ENCODE measurements at regions not wholly inside any gene's neighbourhood (a gene's known extent, or its start where the extent isn't known, plus 50 kb on each side); places are given as distances from the start of the nearest gene placed in this dataset.

DNA sequence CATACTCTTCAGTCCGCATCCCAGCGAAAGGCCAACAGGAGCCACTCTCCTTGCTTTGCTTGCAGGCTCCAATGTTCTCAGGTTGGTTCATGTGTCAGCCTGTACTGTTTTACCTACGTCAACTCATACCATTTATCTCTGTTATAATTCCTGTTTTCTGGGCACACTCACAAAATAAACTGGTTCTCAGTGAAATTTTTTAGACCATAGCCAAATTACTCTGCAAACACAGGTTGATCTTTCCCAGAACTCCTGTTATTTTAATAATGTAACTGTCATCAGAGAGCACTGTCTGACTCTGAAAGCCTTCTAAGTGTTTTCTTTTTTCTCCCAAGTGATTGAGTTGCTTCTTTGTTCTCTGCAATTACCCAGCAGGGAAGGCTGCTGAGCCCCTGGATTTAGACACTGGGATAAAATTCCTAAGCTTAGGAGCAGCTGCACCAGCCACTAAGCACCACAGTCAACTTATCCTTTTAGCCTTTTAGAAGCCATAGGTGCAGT, 111.6 kb upstream of the PIEZO2 start:
- Histone ChIP-seq H3K27me3 (ENCODE audit: low read length) (no peaks in the 10 kb centered on the region), H3K27ac (ENCODE audit: low read depth, low read length) (no peak overlapping the region), H2AFZ (ENCODE audit: low read depth, low read length, severe bottlenecking) (no peak overlapping the region), H3K4me3 (ENCODE audit: insufficient read depth, low read length, poor library complexity, severe bottlenecking) (no peak overlapping the region), H3K9me3 (ENCODE audit: insufficient read depth, low read length) (no peaks in the 10 kb centered on the region), H3K4me2 (ENCODE audit: low read depth, low read length, poor library complexity, severe bottlenecking) (no peak overlapping the region), H3K9ac (ENCODE audit: low read length) (no peak overlapping the region), H4K20me1 (ENCODE audit: low read depth, low read length) (no peaks in the 10 kb centered on the region), H3F3A (ENCODE audit: insufficient read depth) (no peaks in the 10 kb centered on the region), H3K36me3 (ENCODE audit: low read length) (no peaks in the 10 kb centered on the region), H3K79me2 (ENCODE audit: insufficient read depth, low read length) (no peaks in the 10 kb centered on the region), H3K9me2 (replicated peaks; ENCODE audit: insufficient read depth, low read length) (no peaks in the 10 kb centered on the region)
- TF ChIP-seq, protein P1, sequence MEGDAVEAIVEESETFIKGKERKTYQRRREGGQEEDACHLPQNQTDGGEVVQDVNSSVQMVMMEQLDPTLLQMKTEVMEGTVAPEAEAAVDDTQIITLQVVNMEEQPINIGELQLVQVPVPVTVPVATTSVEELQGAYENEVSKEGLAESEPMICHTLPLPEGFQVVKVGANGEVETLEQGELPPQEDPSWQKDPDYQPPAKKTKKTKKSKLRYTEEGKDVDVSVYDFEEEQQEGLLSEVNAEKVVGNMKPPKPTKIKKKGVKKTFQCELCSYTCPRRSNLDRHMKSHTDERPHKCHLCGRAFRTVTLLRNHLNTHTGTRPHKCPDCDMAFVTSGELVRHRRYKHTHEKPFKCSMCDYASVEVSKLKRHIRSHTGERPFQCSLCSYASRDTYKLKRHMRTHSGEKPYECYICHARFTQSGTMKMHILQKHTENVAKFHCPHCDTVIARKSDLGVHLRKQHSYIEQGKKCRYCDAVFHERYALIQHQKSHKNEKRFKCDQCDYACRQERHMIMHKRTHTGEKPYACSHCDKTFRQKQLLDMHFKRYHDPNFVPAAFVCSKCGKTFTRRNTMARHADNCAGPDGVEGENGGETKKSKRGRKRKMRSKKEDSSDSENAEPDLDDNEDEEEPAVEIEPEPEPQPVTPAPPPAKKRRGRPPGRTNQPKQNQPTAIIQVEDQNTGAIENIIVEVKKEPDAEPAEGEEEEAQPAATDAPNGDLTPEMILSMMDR (IDR thresholded peaks at IDR 0.05; ENCODE audit: insufficient read depth, low read length, poor library complexity, severe bottlenecking), result no peak
- TF ChIP-seq EZH2phosphoT487 (conservative IDR thresholded peaks at IDR 0.05; ENCODE audit: low read length), result no peak

DNA sequence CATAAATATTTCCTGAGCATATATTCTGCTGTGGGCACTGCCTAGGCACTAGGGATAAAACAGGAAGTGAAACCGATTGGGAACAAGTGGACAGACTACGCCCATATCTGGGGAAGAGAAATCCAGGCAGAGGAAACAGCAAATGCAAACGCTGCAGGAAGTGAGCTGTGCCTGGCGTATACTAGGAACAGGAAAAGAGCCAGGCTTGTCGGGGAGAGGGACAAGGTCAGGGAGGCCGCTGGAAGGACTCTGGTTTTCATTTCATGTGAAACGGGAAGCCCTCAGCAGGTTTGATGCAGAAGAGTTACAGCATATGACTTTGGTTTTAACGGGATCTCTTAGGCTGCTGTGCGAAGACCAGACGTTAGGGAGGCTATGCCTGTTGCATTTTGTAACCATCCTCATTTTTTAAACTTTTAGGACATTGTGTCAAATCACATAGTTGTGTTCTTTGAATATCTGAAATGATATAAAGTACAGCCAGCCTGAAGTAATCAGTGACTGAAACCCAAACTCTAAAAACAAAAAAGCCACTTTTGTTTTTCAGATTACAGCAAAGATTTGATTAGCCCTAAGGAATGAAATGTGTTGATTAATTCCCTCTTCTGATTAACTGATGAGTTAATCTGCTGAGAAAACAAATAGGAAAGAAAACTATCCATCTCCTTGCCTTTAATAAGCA, 110.2 kb upstream of the PIEZO2 start:
- no peak overlapping the region for H3K9ac ChIP-seq (ENCODE audit: low read length)
- no peak overlapping the region for H3K27ac ChIP-seq (ENCODE audit: low read depth, low read length)
- no peak overlapping the region for H2AFZ ChIP-seq (ENCODE audit: low read depth, low read length, severe bottlenecking)
- H3K4me3 ChIP-seq (ENCODE audit: insufficient read depth, low read length, poor library complexity, severe bottlenecking), result no peak overlapping the region
- H3F3A ChIP-seq (ENCODE audit: insufficient read depth), result no peaks in the 10 kb centered on the region
- no peaks in the 10 kb centered on the region for H3K36me3 ChIP-seq (ENCODE audit: low read length)
- H3K9me3 ChIP-seq (ENCODE audit: insufficient read depth, low read length), result no peaks in the 10 kb centered on the region
- no peaks in the 10 kb centered on the region for H3K79me2 ChIP-seq (ENCODE audit: insufficient read depth, low read length)
- no peaks in the 10 kb centered on the region for H3K9me2 ChIP-seq (replicated peaks; ENCODE audit: insufficient read depth, low read length)
- TF ChIP-seq EZH2phosphoT487 (conservative IDR thresholded peaks at IDR 0.05; ENCODE audit: low read length), result no peak
- TF ChIP-seq, protein P1 (IDR thresholded peaks at IDR 0.05; ENCODE audit: insufficient read depth, low read length, poor library complexity, severe bottlenecking), result no peak
- H3K4me2 ChIP-seq (ENCODE audit: low read depth, low read length, poor library complexity, severe bottlenecking), result no peak overlapping the region
- H3K27me3 ChIP-seq (ENCODE audit: low read length), result no peaks in the 10 kb centered on the region
- H4K20me1 ChIP-seq (ENCODE audit: low read depth, low read length), result no peaks in the 10 kb centered on the region

DNA sequence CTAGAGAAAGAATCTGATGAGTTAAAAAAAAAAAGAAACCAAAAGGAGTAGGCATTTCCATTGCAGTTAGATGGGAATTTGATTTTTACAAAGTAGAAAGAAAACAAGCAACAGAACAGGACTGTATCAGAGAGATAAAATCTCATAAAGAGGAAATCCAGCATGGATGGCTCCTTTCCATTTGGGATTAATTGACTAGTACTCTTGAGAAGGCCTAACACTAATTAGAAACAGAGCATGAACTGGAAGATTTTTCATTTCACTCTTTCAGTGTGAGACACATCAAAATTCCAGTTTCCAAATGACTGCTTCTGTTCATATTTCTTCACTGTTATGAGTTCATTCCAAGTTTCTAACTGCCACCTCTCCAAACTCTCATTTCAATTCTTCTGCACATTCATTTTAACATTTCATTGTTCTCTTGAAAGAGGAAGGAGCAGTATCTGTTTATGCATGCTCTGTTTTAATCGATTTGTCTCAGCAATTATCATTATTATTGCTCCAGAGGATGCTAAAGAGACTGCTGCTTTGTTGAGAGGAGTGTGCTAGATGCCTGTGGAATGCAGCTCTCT, 108.8 kb upstream of the PIEZO2 start:
- Histone ChIP-seq H3K27me3 (ENCODE audit: low read length) (no peaks in the 10 kb centered on the region), H4K20me1 (ENCODE audit: low read depth, low read length) (no peaks in the 10 kb centered on the region), H3K79me2 (ENCODE audit: insufficient read depth, low read length) (no peaks in the 10 kb centered on the region), H3K4me3 (ENCODE audit: insufficient read depth, low read length, poor library complexity, severe bottlenecking) (no peak overlapping the region), H3K9me3 (ENCODE audit: insufficient read depth, low read length) (no peaks in the 10 kb centered on the region), H3K27ac (ENCODE audit: low read depth, low read length) (no peak overlapping the region), H3K4me2 (ENCODE audit: low read depth, low read length, poor library complexity, severe bottlenecking) (no peak overlapping the region), H3K9ac (ENCODE audit: low read length) (no peak overlapping the region), H3K36me3 (ENCODE audit: low read length) (no peaks in the 10 kb centered on the region), H2AFZ (ENCODE audit: low read depth, low read length, severe bottlenecking) (no peak overlapping the region), H3K9me2 (replicated peaks; ENCODE audit: insufficient read depth, low read length) (no peaks in the 10 kb centered on the region), H3F3A (ENCODE audit: insufficient read depth) (no peaks in the 10 kb centered on the region)
- TF ChIP-seq, protein P1 (IDR thresholded peaks at IDR 0.05; ENCODE audit: insufficient read depth, low read length, poor library complexity, severe bottlenecking), result no peak

Measured in SU-DHL-6 (cell line).